ENCODE measurements at regions not wholly inside any gene's neighbourhood (a gene's known extent, or its start where the extent isn't known, plus 50 kb on each side); places are given as distances from the start of the nearest gene placed in this dataset.

DNA sequence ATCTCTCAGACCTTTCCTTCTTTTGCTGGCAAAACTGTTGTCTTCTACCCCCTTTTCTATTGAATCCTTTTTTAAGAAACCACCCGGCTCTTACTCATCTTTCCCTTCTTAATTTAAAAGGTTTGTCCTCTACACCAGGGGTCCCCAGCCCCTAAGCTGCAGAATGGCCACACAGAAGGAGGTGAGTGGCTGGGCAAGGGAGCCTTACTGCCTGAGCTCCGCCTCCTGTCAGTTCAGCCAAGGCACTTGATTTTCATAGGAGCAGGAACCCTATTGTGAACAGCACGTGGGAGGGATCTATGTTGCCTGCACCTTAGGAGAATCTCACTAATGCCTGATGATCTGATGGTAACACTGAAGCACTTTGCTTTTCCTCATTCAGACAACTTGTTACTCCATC lies 726.3 kb upstream of the INTU start:
- no peak for TF ChIP-seq CTCF (IDR thresholded peaks at IDR 0.05)
- TF ChIP-seq POLR2A (IDR thresholded peaks at IDR 0.05) = no peak
